ENCODE measurements at regions not wholly inside any gene's neighbourhood (a gene's known extent, or its start where the extent isn't known, plus 50 kb on each side); places are given as distances from the start of the nearest gene placed in this dataset.

DNA sequence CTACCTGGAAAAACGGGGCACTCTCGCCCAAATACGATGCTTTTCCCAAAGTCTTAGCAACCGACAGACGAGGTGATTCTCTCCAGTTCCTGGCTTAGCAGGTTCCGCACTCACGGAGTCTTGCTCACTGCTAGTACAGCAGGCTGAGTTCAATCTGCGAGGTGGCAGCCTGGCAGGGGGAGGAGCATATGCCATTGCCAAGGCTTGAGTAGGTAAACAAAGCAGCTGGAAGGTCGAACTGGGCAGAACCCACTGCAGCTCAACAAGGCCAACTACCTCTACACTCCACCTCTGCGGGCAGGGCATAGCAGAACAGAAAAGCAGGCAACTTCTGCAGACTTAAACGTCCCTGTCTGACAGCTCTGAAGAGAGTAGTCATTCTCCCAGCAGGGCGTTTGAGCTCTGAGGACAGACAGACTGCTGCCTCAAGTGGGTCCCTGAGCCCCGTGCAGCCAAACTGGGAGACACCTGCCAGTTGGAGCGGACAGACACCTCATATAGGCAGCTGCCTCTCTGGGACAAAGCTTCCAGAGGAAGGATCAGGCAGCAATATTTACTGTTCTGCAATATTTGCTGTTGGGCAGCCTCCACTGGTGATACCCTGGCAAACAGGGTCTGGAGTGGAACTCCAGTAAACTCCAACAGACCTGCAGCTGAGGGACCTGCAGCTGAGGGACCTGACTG, 73.4 kb upstream of the CADM2 start:
- no peak for DNase-seq

DNA sequence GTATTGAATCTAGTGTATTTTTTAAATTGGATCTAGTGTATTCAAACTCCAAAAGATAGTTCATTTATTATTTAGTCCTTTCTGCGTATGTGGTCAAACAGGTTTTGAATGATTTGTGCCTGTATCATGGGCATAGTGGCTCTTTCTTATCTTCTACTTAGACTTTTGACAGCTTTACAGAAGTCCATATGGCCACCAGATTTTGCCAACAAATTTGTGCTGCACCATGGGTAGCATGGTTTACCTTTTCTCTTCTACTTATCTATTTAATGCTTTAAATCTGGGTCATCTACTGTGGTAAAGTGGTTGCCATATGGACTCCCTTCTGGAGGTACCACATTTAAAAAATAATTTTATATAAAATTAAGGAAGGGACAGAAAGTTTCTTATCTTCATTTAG, 66.9 kb upstream of the CADM2 start:
- DNase-seq = no peak

DNA sequence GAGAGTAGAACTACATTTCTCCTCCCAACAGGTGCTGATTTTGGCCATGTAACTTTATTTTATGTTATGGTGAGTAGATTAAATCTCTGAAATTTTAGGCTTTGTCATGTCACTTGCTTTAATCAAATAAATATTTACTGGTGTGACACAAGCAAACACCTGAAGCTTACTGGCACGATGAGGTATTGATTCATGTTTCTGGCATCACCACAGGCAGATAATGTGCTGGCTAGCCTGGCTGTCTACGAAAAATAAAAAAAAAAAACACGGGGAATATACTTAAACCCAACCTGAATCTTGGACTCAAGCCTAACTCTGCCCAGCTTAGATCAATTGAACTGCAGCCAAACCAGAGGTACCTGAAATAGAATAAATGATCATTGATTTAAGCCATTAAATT, 65.6 kb upstream of the CADM2 start:
- DNase-seq = no peak

DNA sequence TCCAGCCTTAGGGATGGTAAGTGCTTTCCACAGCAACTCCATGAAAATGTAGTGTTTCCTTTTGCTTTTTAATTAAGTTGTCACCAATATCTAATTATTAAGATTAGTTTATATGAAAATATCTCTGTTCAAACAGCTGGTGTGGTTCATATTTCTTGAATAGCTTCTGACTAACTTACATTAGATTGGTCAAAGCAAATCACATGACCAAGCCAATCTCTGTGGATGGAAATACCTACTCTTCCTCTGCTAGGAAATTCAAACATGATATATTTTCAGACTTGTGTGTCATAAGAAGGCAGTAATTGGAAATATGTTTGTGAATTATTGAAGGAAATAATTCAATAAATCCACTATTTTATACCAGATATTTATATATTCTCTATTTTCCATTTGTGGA, 54.6 kb upstream of the CADM2 start:
- no peak for DNase-seq

DNA sequence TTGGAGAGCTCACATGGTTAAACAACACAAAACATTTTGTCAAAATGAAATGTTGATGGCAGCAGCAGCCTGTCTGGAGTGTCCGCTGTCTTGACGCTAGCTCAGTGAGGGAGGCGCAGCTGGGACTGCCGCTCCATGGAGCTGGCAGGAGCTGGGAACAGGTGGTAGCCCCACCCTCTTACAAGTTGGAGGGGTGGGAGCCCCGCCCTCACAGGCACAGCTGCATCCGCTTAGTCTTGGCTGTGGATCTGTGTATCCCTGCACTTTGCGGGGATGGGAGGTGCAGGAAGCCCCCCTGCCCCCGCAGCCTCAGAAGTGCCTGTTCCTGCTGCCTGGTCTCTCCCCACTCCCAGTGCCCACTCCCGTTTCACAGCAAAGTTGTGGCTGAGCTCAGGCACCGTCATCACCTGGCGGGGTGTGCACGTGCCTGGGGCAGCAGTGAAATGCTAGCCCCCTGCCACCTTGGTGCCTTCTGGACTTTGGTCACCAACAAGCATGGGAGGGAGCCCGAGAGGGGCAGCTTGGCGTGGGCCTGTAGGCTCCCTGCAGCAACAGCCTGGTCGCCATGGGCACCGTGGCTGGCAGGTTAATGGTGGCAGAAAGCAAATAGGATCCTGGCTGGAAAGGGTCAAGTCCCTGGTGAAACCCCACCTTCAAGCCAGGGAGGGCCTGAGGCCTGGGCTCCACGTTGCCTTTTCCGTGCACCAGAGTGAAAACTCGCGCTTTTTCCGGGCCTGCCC, 53.8 kb upstream of the CADM2 start:
- no peak for DNase-seq

DNA sequence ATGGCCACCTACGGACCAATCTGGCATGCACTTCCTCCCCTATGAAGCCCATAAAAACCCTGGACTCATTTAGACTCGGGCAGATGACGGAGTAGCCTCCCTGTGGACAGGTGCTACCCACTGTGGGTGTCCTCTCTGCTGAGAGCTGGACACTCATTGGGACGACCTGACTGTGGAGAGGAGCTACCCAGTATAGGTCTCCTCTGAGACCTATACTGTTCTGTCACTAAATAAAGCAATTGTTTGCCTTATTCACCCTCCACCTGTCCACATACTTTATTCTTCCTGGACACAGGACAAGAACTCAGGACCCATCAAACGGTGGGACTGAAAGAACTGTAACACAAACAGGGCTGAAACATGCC, 53.3 kb upstream of the CADM2 start:
- DNase-seq = no peak

DNA sequence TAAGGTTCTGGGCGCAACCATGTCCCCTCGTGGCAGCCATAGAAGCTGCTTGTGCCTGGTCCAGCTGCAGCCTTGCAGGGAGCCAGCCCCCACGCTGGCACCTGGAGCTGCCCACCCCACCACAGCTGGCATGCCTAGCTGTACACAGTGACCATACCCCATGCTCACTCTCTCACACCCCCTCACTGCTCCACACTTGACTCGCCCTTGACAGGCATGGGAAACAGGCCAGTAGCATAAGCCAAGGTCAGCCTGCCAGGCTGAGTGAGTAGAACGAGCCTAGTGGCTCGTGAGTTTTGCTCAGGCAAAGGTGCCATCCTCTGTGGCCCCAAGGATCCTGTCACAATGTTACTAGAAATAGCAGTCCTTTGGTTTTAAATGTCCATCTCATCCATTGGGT, 52.7 kb upstream of the CADM2 start:
- no peak for DNase-seq
